Kasumi-1 (cell line): ENCODE measurements at regions not wholly inside any gene's neighbourhood (a gene's known extent, or its start where the extent isn't known, plus 50 kb on each side); places are given as distances from the start of the nearest gene placed in this dataset.
"Not testable (repeated sequence)": the region's sequence is repeated elsewhere in the genome, so short reads cannot be mapped to it uniquely, and the experiment has no call there.

ENCODE experiments used
- DNase-seq, 2 experiments: peaks; one replicate each; lab custom pipeline; 2025; lab: John Stamatoyannopoulos, UW

GRCh38 chr3:181330821-181331563 lies 341.5 kb upstream of the DNAJC19 start:
- DNase-seq, result no peak

- no peak for DNase-seq
These were observed 340.7 kb upstream of the DNAJC19 start for GRCh38 chr3:181330257-181330656.

GRCh38 chr3:181329024-181329423 lies 339.5 kb upstream of the DNAJC19 start:
- DNase-seq, result no peak

GRCh38 chr3:181328346-181328745 lies 338.8 kb upstream of the DNAJC19 start:
- DNase-seq, result no peak

- no peak for DNase-seq
These were observed 337.8 kb upstream of the DNAJC19 start for GRCh38 chr3:181327349-181327748.

- DNase-seq, result peak; percentile 42 to 75
These were observed 337.2 kb upstream of the DNAJC19 start for GRCh38 chr3:181326637-181327223.

- DNase-seq, result not testable (repeated sequence)
These were observed 335.0 kb upstream of the DNAJC19 start for GRCh38 chr3:181324516-181324915.

GRCh38 chr3:181318321-181318720 lies 328.8 kb upstream of the DNAJC19 start:
- DNase-seq, result no peak

- no peak for DNase-seq
These were observed 328.0 kb upstream of the DNAJC19 start for GRCh38 chr3:181317508-181317907.

- peak; percentile 18 to 51 for DNase-seq
These were observed 326.9 kb upstream of the DNAJC19 start for GRCh38 chr3:181316482-181316881.

- no peak for DNase-seq
These were observed 323.8 kb upstream of the DNAJC19 start for GRCh38 chr3:181313335-181313734.

GRCh38 chr3:181311186-181311585 lies 321.6 kb upstream of the DNAJC19 start:
- DNase-seq, result no peak

- DNase-seq, result no peak
These were observed 313.4 kb upstream of the DNAJC19 start for GRCh38 chr3:181302960-181303359.

GRCh38 chr3:181300033-181300432 lies 310.5 kb upstream of the DNAJC19 start:
- DNase-seq, result no peak

GRCh38 chr3:181298421-181298820 lies 308.9 kb upstream of the DNAJC19 start:
- no peak for DNase-seq

GRCh38 chr3:181292984-181293383 lies 303.4 kb upstream of the DNAJC19 start:
- DNase-seq, result no peak

GRCh38 chr3:181290941-181291340 lies 301.4 kb upstream of the DNAJC19 start:
- DNase-seq, result no peak

- no peak for DNase-seq
These were observed 299.8 kb upstream of the DNAJC19 start for GRCh38 chr3:181289306-181289705.

- no peak for DNase-seq
These were observed 298.6 kb upstream of the DNAJC19 start for GRCh38 chr3:181288145-181288544.

- DNase-seq, result no peak
These were observed 289.7 kb upstream of the DNAJC19 start for GRCh38 chr3:181279239-181279565.

GRCh38 chr3:181278468-181279238 lies 289.1 kb upstream of the DNAJC19 start:
- peak in 1 of 2 experiments; percentile 21 for DNase-seq

- no peak for DNase-seq
These were observed 286.9 kb upstream of the DNAJC19 start for GRCh38 chr3:181276358-181276896.

GRCh38 chr3:181274025-181274424 lies 284.5 kb upstream of the DNAJC19 start:
- DNase-seq, result no peak
